ENCODE measurements at regions not wholly inside any gene's neighbourhood (a gene's known extent, or its start where the extent isn't known, plus 50 kb on each side); places are given as distances from the start of the nearest gene placed in this dataset.

DNA sequence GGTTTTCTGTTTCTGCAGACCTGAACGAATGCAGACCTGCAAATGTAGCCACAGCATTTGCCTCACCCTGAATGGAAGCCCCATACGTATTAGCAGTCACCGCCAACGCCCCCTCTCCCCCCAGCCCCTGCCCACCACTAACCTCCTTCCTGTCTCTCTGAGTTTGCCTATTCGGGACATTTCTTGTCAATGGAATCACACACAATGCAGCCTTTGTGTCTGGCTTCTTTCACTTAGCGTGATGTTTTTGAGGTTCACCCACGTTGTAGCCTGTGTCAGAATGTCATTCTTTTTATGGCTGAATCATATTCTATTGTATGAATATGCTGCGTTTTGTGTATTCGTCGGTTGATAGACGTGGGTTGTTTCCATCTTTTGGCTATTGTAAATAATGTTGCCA, 178.6 kb downstream of the AACS start:
- Histone ChIP-seq H2BK15ac (ENCODE audit: low read length) (no peak overlapping the region), H3K79me1 (ENCODE audit: low read depth, low read length) (peaks cover 7% of the 10 kb centered on the region)

DNA sequence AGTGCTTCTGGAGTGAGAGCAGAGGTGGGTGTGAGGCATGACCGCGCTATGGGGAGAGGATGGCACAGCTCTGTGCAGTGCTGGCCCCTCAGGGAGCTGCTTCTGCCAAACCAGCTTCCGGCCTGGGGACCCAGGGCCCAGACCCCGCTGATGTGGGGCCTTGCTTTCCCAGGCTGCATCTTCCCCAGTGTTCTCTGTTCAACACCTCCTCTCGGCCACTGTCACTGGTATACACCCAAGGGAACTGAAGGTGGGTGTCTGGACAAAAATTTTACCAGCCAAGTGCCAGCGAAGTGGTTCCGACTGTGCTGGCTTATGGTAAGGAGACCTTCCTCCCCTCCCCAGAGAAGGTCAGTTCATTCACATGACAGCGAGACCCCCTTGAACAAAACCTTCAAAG, 179.1 kb downstream of the AACS start:
- Histone ChIP-seq H3K4me1 (ENCODE audit: control insufficient read depth in 2 of 2, insufficient read depth in 1 of 2, low read depth in 1 of 2, low read length in 2 of 2) (peaks cover 0 to 15% of the 10 kb centered on the region in 2 donors), H3K36me3 (replicated peaks in 1 of 2; ENCODE audit: control insufficient read depth in 2 of 2, insufficient read depth in 2 of 2, low read length in 2 of 2) (peaks cover 0 to 4% of the 10 kb centered on the region in 2 donors), H2BK15ac (ENCODE audit: low read length) (no peak overlapping the region), H2AFZ (ENCODE audit: low read length) (no peak overlapping the region), H3K23ac (ENCODE audit: low read depth, low read length, poor library complexity) (no peak overlapping the region), H3K4me2 (ENCODE audit: insufficient read depth, low read length, poor library complexity, severe bottlenecking) (no peak overlapping the region), H2BK5ac (ENCODE audit: low read length) (no peak overlapping the region), H2BK120ac (ENCODE audit: low read depth, low read length) (no peak overlapping the region), H3K27ac (replicated peaks; ENCODE audit: low read length) (no peak overlapping the region), H2BK12ac (ENCODE audit: low read length) (no peak overlapping the region), H3K27me3 (ENCODE audit: control insufficient read depth in 3 of 3, insufficient read depth in 3 of 3, low read depth in 1 of 3, low read length in 3 of 3) (peaks cover 0 to 28% (median 0%) of the 10 kb centered on the region in 3 experiments), H3K9ac (ENCODE audit: low read depth, low read length, poor library complexity) (no peak overlapping the region), H3K4ac (ENCODE audit: low read length) (no peak overlapping the region), H3K9me3 (replicated peaks in 1 of 2; ENCODE audit: control insufficient read depth in 2 of 2, insufficient read depth in 1 of 2, low read depth in 1 of 2, low read length in 2 of 2) (no peaks in the 10 kb centered on the region), H2AK5ac (ENCODE audit: low read depth, low read length) (no peak overlapping the region), H4K91ac (ENCODE audit: low read depth, low read length, poor library complexity) (no peak overlapping the region), H4K8ac (ENCODE audit: low read depth, low read length) (no peak overlapping the region), H3K79me1 (ENCODE audit: low read depth, low read length) (peaks cover 7% of the 10 kb centered on the region), H3K4me3 (ENCODE audit: low read length in 2 of 2) (no peak overlapping the region), H3K14ac (ENCODE audit: low read length) (peak overlapping the region; percentile 60), H3K18ac (ENCODE audit: low read length) (peak overlapping the region; percentile 16)
- DNase-seq (ENCODE audit: low spot score), result no peak
- no CpG with 5 or more reads among the region's 8 CpGs for WGBS, 2 donors (ENCODE audit: extremely low coverage in 2 of 2, insufficient read length in 2 of 2, insufficient replicate concordance in 1 of 2)

More for the DNA sequence above, 178.6 kb downstream of the AACS start:
- no CpG with 5 or more reads among the region's 11 CpGs for WGBS, 2 donors (ENCODE audit: extremely low coverage in 2 of 2, insufficient read length in 2 of 2, insufficient replicate concordance in 1 of 2)
- Histone ChIP-seq H2AFZ (ENCODE audit: low read length) (no peak overlapping the region), H3K36me3 (replicated peaks in 1 of 2; ENCODE audit: control insufficient read depth in 2 of 2, insufficient read depth in 2 of 2, low read length in 2 of 2) (peaks cover 0 to 4% of the 10 kb centered on the region in 2 donors), H2BK120ac (ENCODE audit: low read depth, low read length) (no peak overlapping the region), H2AK5ac (ENCODE audit: low read depth, low read length) (no peak overlapping the region), H3K27ac (replicated peaks; ENCODE audit: low read length) (no peak overlapping the region), H3K4me3 (ENCODE audit: low read length in 2 of 2) (no peak overlapping the region), H3K4me1 (ENCODE audit: control insufficient read depth in 2 of 2, insufficient read depth in 1 of 2, low read depth in 1 of 2, low read length in 2 of 2) (peaks cover 0 to 14% of the 10 kb centered on the region in 2 donors), H2BK5ac (ENCODE audit: low read length) (no peak overlapping the region), H4K91ac (ENCODE audit: low read depth, low read length, poor library complexity) (no peak overlapping the region), H4K8ac (ENCODE audit: low read depth, low read length) (no peak overlapping the region), H3K4me2 (ENCODE audit: insufficient read depth, low read length, poor library complexity, severe bottlenecking) (no peak overlapping the region), H3K9me3 (replicated peaks in 1 of 2; ENCODE audit: control insufficient read depth in 2 of 2, insufficient read depth in 1 of 2, low read depth in 1 of 2, low read length in 2 of 2) (no peaks in the 10 kb centered on the region), H3K14ac (ENCODE audit: low read length) (no peak overlapping the region), H3K23ac (ENCODE audit: low read depth, low read length, poor library complexity) (no peak overlapping the region), H3K27me3 (ENCODE audit: control insufficient read depth in 3 of 3, insufficient read depth in 3 of 3, low read depth in 1 of 3, low read length in 3 of 3) (peaks cover 0 to 27% (median 0%) of the 10 kb centered on the region in 3 experiments), H3K18ac (ENCODE audit: low read length) (no peak overlapping the region), H3K9ac (ENCODE audit: low read depth, low read length, poor library complexity) (no peak overlapping the region), H3K4ac (ENCODE audit: low read length) (no peak overlapping the region), H2BK12ac (ENCODE audit: low read length) (no peak overlapping the region)
- DNase-seq (ENCODE audit: low spot score), result no peak

DNA sequence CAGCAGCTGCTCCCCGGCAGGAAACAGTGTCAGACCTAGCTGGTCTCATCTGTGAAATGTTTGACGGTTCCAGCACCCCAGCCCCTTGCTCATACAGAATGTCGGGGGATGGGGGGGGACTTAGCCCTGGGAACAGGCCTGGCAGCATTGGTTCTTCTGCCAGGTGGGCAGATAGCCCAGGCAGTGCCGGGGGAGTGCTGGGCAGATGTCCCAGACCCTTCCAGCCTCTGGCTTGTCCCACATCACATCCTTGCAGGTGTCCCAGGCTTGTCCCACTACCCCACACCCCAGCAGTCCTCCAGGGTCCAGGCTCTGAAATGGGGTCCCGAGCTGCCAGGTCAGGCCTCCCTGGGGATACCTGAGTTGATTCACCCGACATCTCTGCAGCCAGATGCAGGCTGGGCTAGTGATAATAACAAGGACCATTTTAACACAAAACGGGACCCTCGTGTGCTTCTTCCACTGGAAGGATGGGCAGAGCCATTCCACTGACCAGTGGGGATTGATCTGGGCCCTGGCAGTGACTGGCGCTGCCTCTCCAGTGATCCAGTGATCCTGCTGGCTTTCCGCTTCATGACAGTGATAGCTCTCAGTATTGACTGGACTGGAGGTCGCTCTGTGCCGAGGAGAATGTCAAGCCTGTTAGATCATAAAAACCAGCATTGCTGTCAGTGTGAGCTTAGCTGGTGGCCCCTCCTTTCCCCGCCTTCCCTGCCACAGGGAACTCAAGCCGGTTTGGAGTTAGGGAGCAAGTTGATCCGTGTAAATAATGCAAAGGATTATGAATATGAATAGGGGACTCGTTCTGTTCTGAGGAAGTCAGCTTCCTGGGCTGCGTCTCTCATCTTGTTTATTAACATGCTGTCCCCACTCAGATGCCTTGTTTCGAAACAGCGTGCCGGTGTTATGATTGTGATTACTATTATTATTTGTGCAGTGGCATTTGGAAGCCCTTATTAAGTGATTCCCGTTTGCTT, 180.6 kb downstream of the AACS start:
- Histone ChIP-seq H2AK5ac (ENCODE audit: low read depth, low read length) (no peak overlapping the region), H3K4me3 (ENCODE audit: low read length in 2 of 2) (no peak overlapping the region), H3K4ac (ENCODE audit: low read length) (no peak overlapping the region), H3K18ac (ENCODE audit: low read length) (peak overlapping the region; percentile 42), H3K4me2 (ENCODE audit: insufficient read depth, low read length, poor library complexity, severe bottlenecking) (no peak overlapping the region), H2BK15ac (ENCODE audit: low read length) (no peak overlapping the region), H3K36me3 (replicated peaks in 1 of 2; ENCODE audit: control insufficient read depth in 2 of 2, insufficient read depth in 2 of 2, low read length in 2 of 2) (peaks cover 0 to 4% of the 10 kb centered on the region in 2 donors), H3K23ac (ENCODE audit: low read depth, low read length, poor library complexity) (no peak overlapping the region), H3K79me1 (ENCODE audit: low read depth, low read length) (peaks cover 4% of the 10 kb centered on the region), H3K14ac (ENCODE audit: low read length) (no peak overlapping the region), H2BK120ac (ENCODE audit: low read depth, low read length) (no peak overlapping the region), H3K27me3 (ENCODE audit: control insufficient read depth in 3 of 3, insufficient read depth in 3 of 3, low read depth in 1 of 3, low read length in 3 of 3) (peaks cover 0 to 41% (median 0%) of the 10 kb centered on the region in 3 experiments), H4K91ac (ENCODE audit: low read depth, low read length, poor library complexity) (no peak overlapping the region), H2BK12ac (ENCODE audit: low read length) (no peak overlapping the region), H3K9me3 (replicated peaks in 1 of 2; ENCODE audit: control insufficient read depth in 2 of 2, insufficient read depth in 1 of 2, low read depth in 1 of 2, low read length in 2 of 2) (no peaks in the 10 kb centered on the region), H3K4me1 (ENCODE audit: control insufficient read depth in 2 of 2, insufficient read depth in 1 of 2, low read depth in 1 of 2, low read length in 2 of 2) (peaks cover 0 to 18% of the 10 kb centered on the region in 2 donors), H2AFZ (ENCODE audit: low read length) (peak overlapping the region; percentile 53), H3K27ac (replicated peaks; ENCODE audit: low read length) (no peak overlapping the region), H2BK5ac (ENCODE audit: low read length) (no peak overlapping the region), H4K8ac (ENCODE audit: low read depth, low read length) (no peak overlapping the region), H3K9ac (ENCODE audit: low read depth, low read length, poor library complexity) (no peak overlapping the region)
- no CpG with 5 or more reads among the region's 21 CpGs for WGBS, 2 donors (ENCODE audit: extremely low coverage in 2 of 2, insufficient read length in 2 of 2, insufficient replicate concordance in 1 of 2)
- no peak for DNase-seq (ENCODE audit: low spot score)

DNA sequence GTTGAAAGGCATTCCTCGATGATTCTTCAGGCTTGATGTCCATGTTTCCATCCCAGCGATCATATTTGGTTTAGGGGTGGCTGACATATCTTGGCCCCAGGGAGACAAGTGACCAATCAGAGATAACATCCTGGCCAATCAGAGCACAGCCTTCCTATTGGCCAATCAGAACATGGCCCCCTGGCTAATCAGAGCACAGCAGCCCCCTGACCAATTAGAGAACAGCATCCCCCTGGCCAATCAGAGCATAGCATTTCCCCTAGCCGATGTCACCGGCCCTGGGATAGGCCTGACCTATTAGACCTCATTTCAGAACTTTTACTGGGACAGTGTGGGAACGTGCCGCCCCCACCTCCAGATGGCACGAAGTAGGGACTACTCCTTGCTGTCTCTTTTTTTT, 182.2 kb downstream of the AACS start:
- Histone ChIP-seq H3K36me3 (replicated peaks in 1 of 2; ENCODE audit: control insufficient read depth in 2 of 2, insufficient read depth in 2 of 2, low read length in 2 of 2) (peaks cover 0 to 1% of the 10 kb centered on the region in 2 donors), H3K27ac (replicated peaks; ENCODE audit: low read length) (no peak overlapping the region), H3K4me2 (ENCODE audit: insufficient read depth, low read length, poor library complexity, severe bottlenecking) (no peak overlapping the region), H3K23ac (ENCODE audit: low read depth, low read length, poor library complexity) (no peak overlapping the region), H3K4me1 (ENCODE audit: control insufficient read depth in 2 of 2, insufficient read depth in 1 of 2, low read depth in 1 of 2, low read length in 2 of 2) (peaks cover 0 to 18% of the 10 kb centered on the region in 2 donors), H2BK5ac (ENCODE audit: low read length) (no peak overlapping the region), H3K4ac (ENCODE audit: low read length) (no peak overlapping the region), H2AFZ (ENCODE audit: low read length) (no peak overlapping the region), H3K4me3 (ENCODE audit: low read length in 2 of 2) (no peak overlapping the region), H4K91ac (ENCODE audit: low read depth, low read length, poor library complexity) (no peak overlapping the region), H3K14ac (ENCODE audit: low read length) (no peak overlapping the region), H3K27me3 (ENCODE audit: control insufficient read depth in 3 of 3, insufficient read depth in 3 of 3, low read depth in 1 of 3, low read length in 3 of 3) (peaks cover 0 to 51% (median 0%) of the 10 kb centered on the region in 3 experiments), H2AK5ac (ENCODE audit: low read depth, low read length) (no peak overlapping the region), H2BK15ac (ENCODE audit: low read length) (no peak overlapping the region), H3K9me3 (replicated peaks in 1 of 2; ENCODE audit: control insufficient read depth in 2 of 2, insufficient read depth in 1 of 2, low read depth in 1 of 2, low read length in 2 of 2) (no peaks in the 10 kb centered on the region), H3K18ac (ENCODE audit: low read length) (no peak overlapping the region), H4K8ac (ENCODE audit: low read depth, low read length) (no peak overlapping the region), H2BK12ac (ENCODE audit: low read length) (no peak overlapping the region), H2BK120ac (ENCODE audit: low read depth, low read length) (no peak overlapping the region), H3K79me1 (ENCODE audit: low read depth, low read length) (peaks cover 2% of the 10 kb centered on the region), H3K9ac (ENCODE audit: low read depth, low read length, poor library complexity) (no peak overlapping the region)
- no CpG with 5 or more reads among the region's 7 CpGs for WGBS, 2 donors (ENCODE audit: extremely low coverage in 2 of 2, insufficient read length in 2 of 2, insufficient replicate concordance in 1 of 2)
- DNase-seq (ENCODE audit: low spot score), result no peak
